SK-N-SH (cell line): ENCODE measurements at regions not wholly inside any gene's neighbourhood (a gene's known extent, or its start where the extent isn't known, plus 50 kb on each side); places are given as distances from the start of the nearest gene placed in this dataset.

Experiments used
- CTCF ChIA-PET: fragments of 300-600, 350-600 bp; formaldehyde crosslinking; extraction: SDS; loops from one replicate; lab custom pipeline; 2021; lab: Yijun Ruan, JAX
- POLR2A ChIA-PET: fragments of 350-600 bp; sonication (Branson Sonifier 250); formaldehyde crosslinking; extraction: SDS; loops from one replicate; lab custom pipeline; 2020; ENCODE audit warnings: antibody characterized with exemption, inconsistent platforms; lab: Yijun Ruan, JAX
- DNase-seq: peaks from one replicate; pipeline ENCODE4 v3.0.0; 2012
- H2AFZ ChIP-seq: fragments of 200-600 bp; sonication (generic); 2 replicates; pipeline ENCODE4 v1.8.1; 2016; ENCODE audit warnings: antibody characterized with exemption, mild to moderate bottlenecking, low read depth
- H3F3A ChIP-seq: fragments of 200-600 bp; sonication (generic); replicated peaks from 2 replicates; pipeline ENCODE3; 2016; ENCODE audit warnings: antibody characterized with exemption, mild to moderate bottlenecking; ENCODE audit not compliant: insufficient read depth
- H3K27ac ChIP-seq, 2 experiments: fragments of 200-500 bp in 1 of 2; fragments of 200-600 bp in 1 of 2; sonication (Bioruptor generic) in 1 of 2; sonication (generic), shearing (Covaris generic) in 1 of 2; 2 replicates each; pipeline versions ENCODE4 v1.5.1 to v1.6.1; 2014 to 2016; ENCODE audit warnings: low read depth in 2 of 2, inconsistent platforms in 1 of 2, low read length in 1 of 2, mild to moderate bottlenecking in 1 of 2, mixed read lengths in 1 of 2
- H3K27me3 ChIP-seq: fragments of 200-600 bp; sonication (generic), shearing (Covaris generic); 2 replicates; pipeline ENCODE4 v1.6.1; 2016; ENCODE audit warnings: mixed run types; ENCODE audit not compliant: insufficient read depth
- H3K36me3 ChIP-seq, 2 experiments: fragments of 200-500 bp in 1 of 2; fragments of 200-600 bp in 1 of 2; sonication (Bioruptor generic) in 1 of 2; sonication (generic) in 1 of 2; replicated peaks in 1 of 2; 2 replicates each; pipeline versions ENCODE3 to v1.5.1; 2014 to 2016; ENCODE audit warnings: low read length in 1 of 2, mild to moderate bottlenecking in 1 of 2; ENCODE audit not compliant: insufficient read depth in 2 of 2, control insufficient read depth in 1 of 2
- H3K4me1 ChIP-seq, 2 experiments: fragments of 200-500 bp in 1 of 2; fragments of 200-600 bp in 1 of 2; sonication (Bioruptor generic) in 1 of 2; sonication (generic), shearing (Covaris generic) in 1 of 2; 2 replicates each; pipeline versions ENCODE4 v1.5.1 to v1.6.1; 2014 to 2016; ENCODE audit warnings: low read depth in 1 of 2, low read length in 1 of 2, mixed run types in 1 of 2; ENCODE audit not compliant: insufficient read depth in 2 of 2, control insufficient read depth in 1 of 2
- H3K4me2 ChIP-seq: fragments of 200-600 bp; sonication (generic), shearing (Covaris generic); 2 replicates; pipeline ENCODE4 v1.6.1; 2017; ENCODE audit warnings: mixed run types
- H3K4me3 ChIP-seq, 2 experiments: fragments of 200-500 bp in 1 of 2; fragments of 200-600 bp in 1 of 2; sonication (Bioruptor generic) in 1 of 2; sonication (generic), shearing (Covaris generic) in 1 of 2; 2 replicates each; pipeline versions ENCODE4 v1.5.1 to v1.8.1; 2014 to 2016; ENCODE audit warnings: low read depth in 2 of 2, inconsistent platforms in 1 of 2, low read length in 1 of 2, mild to moderate bottlenecking in 1 of 2, mixed read lengths in 1 of 2, moderate library complexity in 1 of 2
- H3K79me2 ChIP-seq: fragments of 200-600 bp; sonication (generic); 2 replicates; pipeline ENCODE4 v1.8.1; 2017; ENCODE audit warnings: mild to moderate bottlenecking; ENCODE audit not compliant: insufficient read depth
- H3K9ac ChIP-seq: fragments of 200-600 bp; sonication (generic); 2 replicates; pipeline ENCODE4 v1.6.1; 2017; ENCODE audit warnings: mixed run types
- H3K9me2 ChIP-seq: fragments of 200-600 bp; sonication (generic); 2 replicates; pipeline ENCODE4 v1.6.1; 2017; ENCODE audit warnings: mixed run types
- H3K9me3 ChIP-seq: fragments of 200-600 bp; sonication (generic); 2 replicates; pipeline ENCODE4 v1.6.1; 2017; ENCODE audit warnings: mixed run types, mild to moderate bottlenecking, moderate library complexity
- H4K20me1 ChIP-seq: fragments of 200-600 bp; sonication (generic); 2 replicates; pipeline ENCODE4 v1.6.1; 2017; ENCODE audit warnings: mild to moderate bottlenecking, mixed run types; ENCODE audit not compliant: insufficient read depth
- CHD2 ChIP-seq: fragments of 150-350 bp; IDR thresholded peaks from 2 replicates; pipeline ENCODE4 v1.6.1; 2018; ENCODE audit warnings: low read length; ENCODE audit not compliant: partially characterized antibody
- CTCF ChIP-seq: fragments of 200-600 bp; sonication (generic); IDR thresholded peaks from 2 replicates; pipeline ENCODE4 v1.6.1; 2017; ENCODE audit warnings: antibody characterized with exemption, mild to moderate bottlenecking, moderate library complexity
- EZH2phosphoT487 ChIP-seq: fragments of 200-600 bp; sonication (generic); IDR thresholded peaks from 2 replicates; pipeline ENCODE4 v1.6.1; 2017; ENCODE audit warnings: low read depth, mixed run types, mild to moderate bottlenecking, antibody characterized with exemption, moderate library complexity, borderline replicate concordance
- FOSL2 ChIP-seq: IDR thresholded peaks from 2 replicates; pipeline ENCODE4 v1.4.0; 2012; ENCODE audit warnings: low read depth, mild to moderate bottlenecking, moderate library complexity, borderline replicate concordance
- FOXJ3 ChIP-seq: sonication (generic); formaldehyde crosslinking; IDR thresholded peaks from 2 replicates; pipeline ENCODE4 v1.5.1; 2020; ENCODE audit warnings: mild to moderate bottlenecking, missing genetic modification reagents
- FOXM1 ChIP-seq: IDR thresholded peaks from 2 replicates; pipeline ENCODE4 v1.4.0; 2012; ENCODE audit warnings: low read depth, mild to moderate bottlenecking
- GATA2 ChIP-seq: sonication (generic); formaldehyde crosslinking; IDR thresholded peaks from 2 replicates; pipeline ENCODE4 v1.5.0; 2020; ENCODE audit warnings: mild to moderate bottlenecking, missing genetic modification reagents
- JUND ChIP-seq: IDR thresholded peaks from 2 replicates; pipeline ENCODE4 v1.4.0; 2012
- MAX ChIP-seq: IDR thresholded peaks from 2 replicates; pipeline ENCODE4 v1.4.0; 2012; ENCODE audit warnings: low read depth
- MXI1 ChIP-seq: IDR thresholded peaks from 2 replicates; pipeline ENCODE4 v1.6.1; 2012; ENCODE audit warnings: mild to moderate bottlenecking, low read depth, low read length, improper control_type of control experiment
- POLR2AphosphoS5 ChIP-seq: IDR thresholded peaks from 2 replicates; pipeline ENCODE4 v1.6.1; 2012; ENCODE audit warnings: low read depth, low read length
- RAD21 ChIP-seq: IDR thresholded peaks from 2 replicates; pipeline ENCODE4 v1.6.1; 2012; ENCODE audit warnings: mild to moderate bottlenecking, low read length
- RCOR1 ChIP-seq: fragments of 150-350 bp; IDR thresholded peaks from 2 replicates; pipeline ENCODE4 v1.6.1; 2017; ENCODE audit warnings: antibody characterized with exemption, low read length
- REST ChIP-seq: IDR thresholded peaks from 2 replicates; pipeline ENCODE4 v1.6.1; 2012; ENCODE audit warnings: mild to moderate bottlenecking, low read depth, low read length, moderate library complexity
- RXRA ChIP-seq: IDR thresholded peaks from 2 replicates; pipeline ENCODE4 v1.4.0; 2012; ENCODE audit warnings: low read depth, mild to moderate bottlenecking, borderline replicate concordance
- SIN3A ChIP-seq: IDR thresholded peaks from 2 replicates; pipeline ENCODE4 v1.6.1; 2012; ENCODE audit warnings: low read depth, mild to moderate bottlenecking, low read length, moderate library complexity, borderline replicate concordance
- TAF1 ChIP-seq: IDR thresholded peaks from 2 replicates; pipeline ENCODE4 v1.6.1; 2012; ENCODE audit warnings: low read depth, mild to moderate bottlenecking, low read length, moderate library complexity, borderline replicate concordance
- TCF12 ChIP-seq: IDR thresholded peaks from 2 replicates; pipeline ENCODE4 v1.4.0; 2012
- TEAD4 ChIP-seq: IDR thresholded peaks from 2 replicates; pipeline ENCODE4 v1.4.0; 2012; ENCODE audit warnings: mild to moderate bottlenecking, borderline replicate concordance; ENCODE audit not compliant: insufficient read depth
- USF2 ChIP-seq: fragments of 150-350 bp; IDR thresholded peaks from 2 replicates; pipeline ENCODE4 v1.6.1; 2017; ENCODE audit warnings: antibody characterized with exemption, low read length, low read depth, borderline replicate concordance
- YY1 ChIP-seq: IDR thresholded peaks from 2 replicates; pipeline ENCODE4 v1.4.0; 2012; ENCODE audit warnings: low read depth, mild to moderate bottlenecking
- ZBTB33 ChIP-seq: IDR thresholded peaks from 2 replicates; pipeline ENCODE4 v1.4.0; 2012; ENCODE audit warnings: low read depth, borderline replicate concordance
- WGBS: methylation state at CpG from one replicate; pipeline ENCODE4 v1.1.6; 2017; ENCODE audit warnings: low lambda C conversion rate; 5-methylcytosine and 5-hydroxymethylcytosine counted together

- H3K9me3 ChIP-seq = no peaks in the 10 kb centered on the region
- TF ChIP-seq RAD21 (no peak), YY1 (no peak), MXI1 (no peak), TAF1 (no peak), RXRA (no peak), EZH2phosphoT487 (no peak), JUND (no peak), CTCF (no peak), FOXJ3 (CRISPR knock-in tag) (no peak), REST (no peak)
- H3K4me1 ChIP-seq = no peaks in the 10 kb centered on the region
- ChIA-PET CTCF (interaction anchor here (1.3 to 1.4 kb wide), 2 partner anchors 8 to 46 kb away, joined by 3 to 6 read pairs; no protein-coding TSS in a partner anchor), POLR2A (no interaction called here)
- no peak overlapping the region for H3K4me2 ChIP-seq
- H3K79me2 ChIP-seq = no peaks in the 10 kb centered on the region
- no peak overlapping the region for H3K4me3 ChIP-seq
- H3K9ac ChIP-seq = no peak overlapping the region
- WGBS = 79% methylated on average over 3 of the region's 3 CpGs
- no peaks in the 10 kb centered on the region for H3F3A ChIP-seq
- H3K9me2 ChIP-seq = no peaks in the 10 kb centered on the region
- H3K36me3 ChIP-seq = no peaks in the 10 kb centered on the region
- H2AFZ ChIP-seq = no peak overlapping the region
- no peaks in the 10 kb centered on the region for H4K20me1 ChIP-seq
- H3K27me3 ChIP-seq = no peaks in the 10 kb centered on the region
- H3K27ac ChIP-seq = no peak overlapping the region
- DNase-seq = no peak
Measured at GRCh38 chr15:62352817-62353216, 187.7 kb upstream of the C2CD4B start.

GRCh38 chr15:62357431-62357830, 192.3 kb upstream of the C2CD4B start:
- WGBS = 73% methylated on average over 5 of the region's 5 CpGs
- Histone ChIP-seq H3K4me3 (no peak overlapping the region), H2AFZ (no peak overlapping the region), H3K36me3 (no peaks in the 10 kb centered on the region), H3K4me2 (no peak overlapping the region), H3K9me2 (no peaks in the 10 kb centered on the region), H4K20me1 (no peaks in the 10 kb centered on the region), H3K27ac (no peak overlapping the region), H3K4me1 (peaks cover 0 to 3% of the 10 kb centered on the region in 2 experiments; a peak in 1 of 4 replicates), H3K27me3 (no peaks in the 10 kb centered on the region), H3F3A (no peaks in the 10 kb centered on the region), H3K79me2 (no peaks in the 10 kb centered on the region), H3K9ac (no peak overlapping the region), H3K9me3 (no peaks in the 10 kb centered on the region)
- POLR2A ChIA-PET = no interaction called here
- CTCF ChIA-PET = no interaction called here
- DNase-seq = no peak
- TF ChIP-seq RCOR1 (no peak), USF2 (no peak), FOSL2 (no peak), GATA2 (no peak), SIN3A (no peak), ZBTB33 (no peak), TCF12 (no peak), CHD2 (no peak), POLR2AphosphoS5 (no peak), TEAD4 (no peak), RAD21 (no peak), MAX (no peak), MXI1 (no peak), FOXM1 (no peak)
